HG02885 (cell line): ENCODE measurements at regions not wholly inside any gene's neighbourhood (a gene's known extent, or its start where the extent isn't known, plus 50 kb on each side); places are given as distances from the start of the nearest gene placed in this dataset.

Experiments
- ATAC-seq: cut with Tn5 transposase; IDR thresholded peaks from one replicate; pipeline ENCODE4 v1.9.1; 2021; ENCODE audit warnings: mild to moderate bottlenecking; ENCODE audit not compliant: unreplicated experiment, poor library complexity

DNA sequence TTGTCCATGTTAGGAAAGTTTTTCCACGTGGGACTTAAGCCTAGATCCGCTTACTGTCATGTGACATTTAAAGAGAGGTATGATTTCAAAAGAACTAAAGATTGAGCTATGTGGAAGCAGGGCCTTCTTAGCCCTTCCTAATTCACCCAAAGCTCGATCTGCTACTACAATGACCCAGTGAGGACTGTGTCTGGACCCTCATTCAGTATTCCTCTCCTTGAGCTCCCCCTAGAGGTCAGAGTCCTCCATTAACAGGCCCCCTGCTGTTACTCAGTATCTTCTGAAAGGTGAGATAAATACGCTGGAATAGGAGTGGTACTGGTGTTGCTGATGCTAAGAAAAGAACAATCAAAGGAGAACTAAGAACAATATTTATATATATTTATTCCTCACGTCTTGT is 414.0 kb downstream of the GJA1 start:
- peak; percentile 92 for ATAC-seq

DNA sequence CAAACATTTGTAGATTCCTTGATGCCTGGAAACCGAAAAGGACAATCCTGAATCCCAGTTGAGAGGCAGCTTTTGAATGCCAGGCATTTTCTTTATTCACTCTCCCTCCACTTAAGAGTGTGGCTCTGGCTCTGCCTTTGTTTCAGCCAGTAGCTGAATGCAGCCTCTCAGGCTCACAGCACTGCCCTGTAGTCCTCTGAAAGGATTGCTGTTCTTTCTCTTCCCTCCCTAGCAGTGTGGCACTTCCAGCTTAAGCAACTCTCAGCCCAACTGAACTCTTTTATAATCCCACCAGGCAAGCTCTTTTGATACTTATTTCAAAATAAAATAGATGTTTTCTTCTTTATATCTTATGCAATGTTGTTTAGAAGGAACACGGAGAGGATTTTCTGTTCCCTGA is 415.6 kb downstream of the GJA1 start:
- no peak for ATAC-seq

DNA sequence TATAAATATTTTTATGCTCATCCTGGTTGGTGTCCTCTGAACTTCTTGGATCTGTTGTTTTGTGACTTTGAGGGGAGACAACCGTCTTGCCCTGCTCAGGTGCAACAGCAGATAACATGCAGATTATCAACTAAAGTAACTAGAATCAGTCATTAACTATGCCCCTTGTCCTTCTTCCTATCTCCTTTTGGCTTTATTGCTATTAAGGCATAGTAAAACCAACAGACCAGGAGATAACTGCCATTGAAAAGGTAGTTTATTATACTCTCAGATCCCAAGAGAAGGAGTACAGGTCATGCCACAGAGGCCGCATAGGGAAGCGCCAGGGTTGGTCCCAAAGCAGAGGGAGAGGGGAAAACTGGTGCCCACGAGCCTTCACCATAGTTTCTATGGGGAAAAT is 418.2 kb downstream of the GJA1 start:
- no peak for ATAC-seq

DNA sequence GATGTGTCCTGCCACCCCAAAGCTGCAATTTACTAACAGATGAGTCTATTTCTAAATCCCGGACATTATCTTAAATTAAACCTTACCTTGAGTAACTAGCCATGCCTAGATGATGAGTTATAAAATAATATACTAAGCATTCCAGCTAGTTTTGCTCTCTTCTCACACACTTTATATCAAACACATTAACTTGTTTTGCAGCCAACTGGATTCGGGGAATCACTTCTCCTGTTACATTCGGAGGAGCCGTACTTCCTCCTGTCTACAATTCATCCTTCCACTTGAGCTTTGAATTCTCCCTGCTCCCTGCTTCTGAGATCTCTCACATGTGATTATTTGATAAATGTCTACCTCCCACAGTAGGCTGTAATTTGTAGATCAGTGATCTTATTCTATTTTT is 420.1 kb downstream of the GJA1 start:
- no peak for ATAC-seq

DNA sequence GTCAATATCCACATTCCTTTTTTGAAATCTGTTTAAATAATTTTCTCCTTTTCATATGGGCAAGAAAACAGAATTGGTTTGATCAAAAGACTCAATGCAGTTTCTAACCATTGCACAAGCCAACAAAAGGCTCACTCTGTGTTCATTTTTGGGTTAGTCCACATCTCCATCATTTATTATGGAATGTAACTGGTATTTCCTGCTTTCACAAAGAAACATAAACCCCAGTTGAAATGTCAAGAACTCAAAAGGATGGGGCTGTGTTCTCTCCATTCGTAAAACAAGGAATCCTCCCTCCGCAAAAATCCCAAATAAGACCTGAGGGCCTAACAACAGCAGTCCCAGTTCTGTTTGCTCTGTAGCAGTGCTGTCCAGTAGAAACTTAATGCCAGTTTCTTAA is 420.9 kb downstream of the GJA1 start:
- ATAC-seq = no peak

DNA sequence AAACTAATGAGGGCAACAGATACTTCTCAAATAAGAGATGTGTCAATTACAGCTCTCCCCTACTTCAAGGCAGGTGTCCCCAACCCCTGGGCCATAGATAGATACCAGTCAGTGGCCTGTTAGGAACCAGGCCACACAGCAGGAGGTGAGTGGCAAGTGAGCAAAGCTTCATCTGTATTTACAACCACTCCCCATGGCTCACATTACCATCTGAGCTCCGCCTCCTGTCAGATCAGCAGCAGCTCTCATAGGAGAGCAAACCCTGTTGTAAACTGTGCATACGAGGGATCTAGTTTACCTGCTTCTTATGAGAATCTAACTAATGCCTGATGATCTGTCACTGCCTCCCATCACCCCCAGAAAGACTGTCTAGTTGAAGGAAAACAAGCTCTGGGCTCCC is 422.1 kb downstream of the GJA1 start:
- ATAC-seq = no peak

DNA sequence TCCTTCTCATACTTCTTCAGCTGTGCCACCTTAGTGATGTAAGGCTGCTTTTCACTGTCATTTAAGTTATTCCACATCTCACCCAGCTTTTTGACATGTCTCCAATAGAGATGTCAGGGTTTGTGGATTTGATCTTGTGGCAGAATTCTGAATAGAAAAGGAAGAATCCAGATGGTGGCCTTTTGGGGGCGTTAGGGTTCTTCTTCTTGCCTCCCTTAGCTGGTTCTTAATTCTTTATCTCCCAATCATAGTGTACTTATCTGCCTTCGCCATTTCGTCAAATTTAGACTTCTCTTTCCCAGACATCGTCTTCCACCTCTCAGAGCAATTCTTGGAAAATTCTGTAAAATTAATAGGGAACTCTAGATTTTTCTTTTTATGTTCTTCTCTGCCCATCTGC is 422.9 kb downstream of the GJA1 start:
- ATAC-seq = no peak

DNA sequence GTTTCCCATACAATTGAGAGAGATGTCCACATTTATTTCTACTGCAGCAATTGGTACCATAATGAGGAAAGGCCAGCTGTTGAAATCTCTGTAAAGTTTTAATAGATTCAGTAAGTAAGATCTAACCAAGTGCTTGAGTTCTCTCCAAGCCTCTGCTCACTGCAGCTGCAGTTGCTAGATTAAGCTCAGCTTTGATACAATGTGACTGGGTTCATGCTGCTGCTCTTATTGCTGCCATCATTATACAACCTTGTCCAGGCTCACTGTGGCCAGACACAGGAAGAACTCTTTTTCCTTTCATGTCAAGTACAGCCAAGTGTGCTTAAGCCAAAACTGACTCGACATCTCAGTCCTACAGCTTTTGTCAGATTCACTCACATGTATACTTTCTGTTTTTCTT is 423.5 kb downstream of the GJA1 start:
- ATAC-seq = no peak

DNA sequence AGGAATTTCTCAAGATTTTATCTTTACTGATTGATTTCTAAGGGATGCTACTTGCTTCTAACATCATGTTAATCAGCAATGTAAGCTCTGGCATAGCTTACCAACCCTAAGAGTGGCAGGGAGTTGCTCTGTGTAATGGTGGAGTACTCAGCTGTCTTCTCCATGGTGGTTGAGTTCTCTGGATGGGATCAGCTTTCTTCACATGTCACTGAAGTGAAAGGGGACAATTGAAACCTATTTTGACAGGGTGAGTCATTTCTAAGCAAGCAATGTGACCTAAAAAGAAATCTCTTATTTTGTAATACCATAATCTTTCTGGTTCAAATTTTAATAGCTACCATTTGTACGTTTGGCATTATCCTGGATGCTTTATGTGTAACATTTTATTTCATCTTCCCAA is 430.4 kb downstream of the GJA1 start:
- ATAC-seq = no peak

DNA sequence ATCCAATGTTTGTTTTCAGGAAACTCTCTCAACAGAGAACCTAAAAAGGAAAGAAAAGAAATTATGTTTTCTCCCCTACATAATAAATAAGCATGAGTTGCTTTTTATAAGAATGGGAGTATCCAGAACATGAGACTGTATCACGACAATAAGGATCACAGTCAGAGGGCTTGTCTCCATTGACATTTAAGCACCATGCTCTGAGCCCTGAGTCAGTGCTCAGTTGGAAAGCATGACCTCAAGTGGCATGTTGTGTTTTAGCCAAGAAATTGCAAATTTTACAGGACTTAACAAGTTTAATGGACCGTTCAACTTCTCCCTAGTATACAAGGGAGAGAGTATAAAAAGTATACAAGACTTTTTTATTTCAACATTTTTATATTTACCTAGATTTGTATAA is 431.6 kb downstream of the GJA1 start:
- no peak for ATAC-seq

DNA sequence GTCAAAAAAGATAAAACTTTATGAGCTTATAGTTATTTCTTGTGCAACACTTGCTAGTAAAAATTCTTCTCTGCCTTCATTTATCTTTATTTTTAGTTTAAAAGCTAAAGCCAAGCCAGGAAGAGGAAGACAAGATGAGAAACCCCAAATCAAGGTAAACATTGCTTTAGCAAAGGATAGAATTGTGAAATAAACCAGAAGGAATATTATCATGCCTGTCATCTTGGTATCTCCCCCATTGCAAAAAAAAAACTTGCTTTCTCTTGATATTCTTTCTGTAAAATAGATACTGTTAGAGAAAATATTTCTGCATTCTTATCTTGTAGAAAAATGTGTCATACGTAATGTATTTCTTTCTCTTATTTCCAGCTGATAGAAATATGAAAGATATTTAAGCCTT is 432.8 kb downstream of the GJA1 start:
- no peak for ATAC-seq

DNA sequence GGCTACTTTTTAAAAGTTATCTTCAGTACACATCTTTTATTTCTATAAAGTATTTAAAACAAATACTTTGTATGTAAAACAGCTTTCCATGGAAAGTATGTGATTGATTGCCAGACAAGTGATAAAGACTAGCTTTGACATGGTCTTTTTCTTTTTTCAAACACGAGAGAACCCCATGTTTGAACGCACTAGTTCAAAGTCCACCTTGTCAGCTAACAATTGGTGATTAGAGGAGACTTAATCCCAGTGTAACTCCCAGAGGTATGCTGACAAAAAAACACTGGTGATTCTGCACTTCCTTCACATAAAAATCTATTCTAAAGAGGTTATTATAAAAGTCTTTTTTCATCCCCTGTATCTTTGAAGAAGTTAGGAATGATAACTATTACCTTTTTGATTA is 438.1 kb downstream of the GJA1 start:
- ATAC-seq = no peak

DNA sequence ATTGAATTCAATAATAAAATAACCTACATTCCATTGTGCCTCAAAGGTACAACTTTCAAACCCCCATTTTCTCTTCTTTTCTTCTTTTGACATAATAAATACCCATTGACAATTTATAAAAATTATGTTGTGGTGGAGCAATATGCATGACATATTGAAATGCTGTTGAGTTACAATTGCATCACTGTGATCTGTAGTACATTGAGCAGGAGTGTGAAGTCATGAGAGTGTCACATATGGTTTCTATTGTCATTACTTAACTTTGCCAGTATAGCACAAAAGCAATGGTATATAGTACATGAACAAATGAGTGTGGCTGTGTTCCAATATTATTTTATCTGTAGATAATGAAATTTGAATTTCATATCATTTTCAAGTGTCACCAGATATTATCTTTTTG is 441.3 kb downstream of the GJA1 start:
- ATAC-seq = no peak

DNA sequence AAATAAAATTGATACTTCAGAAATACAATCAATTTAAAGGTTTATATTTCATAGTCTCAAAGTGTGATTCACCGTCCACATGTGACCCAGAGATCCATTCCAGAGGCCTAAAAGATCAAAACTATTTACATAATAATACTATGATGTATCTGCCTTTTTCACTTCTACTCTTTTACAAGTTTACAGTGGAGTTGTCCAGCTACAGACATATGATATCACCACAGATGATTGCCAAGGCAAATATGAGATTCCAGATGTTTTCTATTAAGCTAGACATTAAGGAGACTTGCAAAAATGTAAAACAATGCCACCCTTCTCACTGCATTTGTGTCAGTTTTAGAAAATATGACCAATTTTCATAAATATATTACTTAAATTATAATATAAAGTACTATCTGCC is 443.7 kb downstream of the GJA1 start:
- no peak for ATAC-seq

DNA sequence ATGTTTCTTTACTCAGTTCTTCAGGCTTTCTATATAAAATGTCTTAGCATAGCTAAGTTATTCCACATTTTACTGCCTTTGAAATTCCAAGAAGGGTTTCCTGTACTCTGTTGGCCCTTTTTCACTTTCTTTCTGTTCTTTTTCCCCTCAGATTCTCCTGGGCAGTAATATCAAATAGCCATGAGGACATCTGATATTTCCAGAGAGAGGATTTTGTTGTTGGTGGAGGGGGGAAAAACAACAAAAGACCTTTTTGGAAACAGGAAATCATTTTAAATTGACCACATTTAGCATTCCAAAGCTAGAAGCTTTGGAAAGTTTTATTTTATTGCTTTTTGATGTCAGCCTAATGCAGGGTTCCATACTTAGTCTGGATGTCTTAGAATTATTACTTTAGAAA is 445.4 kb downstream of the GJA1 start:
- ATAC-seq = no peak

DNA sequence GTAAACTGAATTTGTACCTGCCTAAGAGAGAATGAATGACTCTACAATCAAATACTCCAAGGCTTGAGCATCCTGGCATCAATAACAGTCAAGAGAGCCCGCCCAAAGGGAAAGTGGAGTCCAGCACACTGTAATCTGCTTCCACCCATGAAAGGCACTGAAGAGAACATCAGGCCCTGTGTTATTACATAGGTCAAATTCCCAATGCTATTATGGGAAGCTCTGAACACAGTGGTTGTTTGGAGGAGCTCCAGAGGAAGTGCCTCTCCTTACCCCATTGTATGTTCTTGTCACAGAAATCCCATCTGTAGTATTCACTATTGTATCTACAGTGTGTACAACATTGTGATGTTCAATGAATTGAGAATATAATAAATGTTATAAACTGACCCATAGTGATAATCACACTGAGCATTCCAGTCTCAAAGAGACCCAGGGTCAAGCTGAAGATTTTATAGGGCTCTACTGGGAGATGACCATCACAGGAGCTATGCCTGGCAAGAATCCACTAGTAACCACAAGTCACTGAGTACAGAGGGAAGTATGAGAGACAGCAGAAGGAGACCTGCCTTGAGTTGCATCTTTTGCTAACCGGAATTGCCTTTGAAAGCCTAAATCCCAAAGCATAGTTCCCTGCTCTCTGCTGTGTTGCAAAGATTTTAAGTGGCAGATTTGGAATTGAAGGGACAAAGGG is 446.7 kb downstream of the GJA1 start:
- no peak for ATAC-seq

DNA sequence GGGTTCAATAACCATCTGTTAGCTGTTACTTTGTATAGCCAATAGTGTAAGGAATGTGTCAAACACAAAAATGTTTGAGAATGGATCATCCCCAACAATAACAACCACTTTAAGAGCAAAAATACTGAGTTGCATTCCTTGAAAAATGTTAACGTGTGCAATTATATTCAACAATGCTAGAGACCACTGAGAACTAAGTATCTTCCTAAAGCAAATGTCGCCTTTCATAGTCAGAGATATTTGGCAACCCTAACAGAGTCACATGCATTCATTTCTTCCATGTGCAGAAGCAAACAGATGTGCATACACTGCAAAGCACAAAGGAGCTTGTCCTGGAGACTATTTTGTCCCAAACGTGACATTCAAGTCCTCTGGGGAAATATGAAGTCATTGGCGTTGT is 448.6 kb downstream of the GJA1 start:
- ATAC-seq = no peak

DNA sequence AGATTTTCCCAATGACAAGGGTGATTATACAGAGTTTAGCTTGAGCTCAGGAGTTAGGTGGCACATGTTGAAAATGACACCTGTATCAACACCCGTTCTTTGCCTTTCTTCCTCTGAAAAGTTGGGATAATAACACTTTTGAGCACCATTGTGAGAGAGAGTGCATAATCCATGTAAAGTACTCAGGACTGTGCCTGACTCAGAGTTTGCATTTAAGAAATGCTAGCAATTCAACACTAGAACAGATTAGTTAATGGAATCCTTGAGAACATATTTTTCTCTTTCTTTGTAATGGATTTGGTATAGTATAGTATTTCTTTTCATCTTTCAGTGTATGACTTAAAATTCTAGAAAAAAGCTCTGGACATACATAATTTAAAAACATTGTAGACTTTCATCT is 449.2 kb downstream of the GJA1 start:
- ATAC-seq = no peak

DNA sequence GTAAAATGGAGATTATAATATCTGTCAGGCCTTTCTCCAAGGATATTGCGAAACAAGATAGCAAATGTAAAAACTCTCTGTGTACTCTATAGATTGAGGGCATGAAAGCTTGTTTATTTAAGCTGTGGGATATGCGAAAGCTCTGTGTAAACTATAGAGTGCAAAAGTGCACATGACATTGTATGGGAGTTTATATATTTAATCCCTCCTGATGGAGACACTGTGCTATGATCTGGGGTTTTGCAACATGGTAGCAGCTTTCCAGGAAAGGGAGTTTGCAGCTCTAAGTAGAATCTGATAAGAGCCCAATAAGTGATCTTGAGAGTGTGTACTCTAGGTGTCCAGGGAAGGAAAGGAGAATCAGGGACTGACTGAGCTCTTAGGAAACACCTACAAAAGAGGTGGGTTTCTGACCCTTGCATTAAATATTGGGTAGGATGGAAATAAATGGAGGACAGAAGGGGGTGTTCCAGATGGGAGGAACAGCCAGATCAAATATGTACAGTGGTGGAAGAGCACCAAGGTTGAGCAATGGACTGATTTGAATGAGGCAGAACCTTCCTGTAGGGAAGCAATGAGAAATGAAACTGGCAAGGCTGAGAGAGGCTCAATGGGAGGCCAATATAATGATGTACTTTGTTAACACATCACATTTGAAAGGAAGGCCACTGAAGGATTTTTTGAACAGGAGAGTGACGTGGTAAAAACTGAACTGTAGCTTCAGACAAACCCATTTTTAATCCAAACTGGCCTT is 450.1 kb downstream of the GJA1 start:
- ATAC-seq = no peak

DNA sequence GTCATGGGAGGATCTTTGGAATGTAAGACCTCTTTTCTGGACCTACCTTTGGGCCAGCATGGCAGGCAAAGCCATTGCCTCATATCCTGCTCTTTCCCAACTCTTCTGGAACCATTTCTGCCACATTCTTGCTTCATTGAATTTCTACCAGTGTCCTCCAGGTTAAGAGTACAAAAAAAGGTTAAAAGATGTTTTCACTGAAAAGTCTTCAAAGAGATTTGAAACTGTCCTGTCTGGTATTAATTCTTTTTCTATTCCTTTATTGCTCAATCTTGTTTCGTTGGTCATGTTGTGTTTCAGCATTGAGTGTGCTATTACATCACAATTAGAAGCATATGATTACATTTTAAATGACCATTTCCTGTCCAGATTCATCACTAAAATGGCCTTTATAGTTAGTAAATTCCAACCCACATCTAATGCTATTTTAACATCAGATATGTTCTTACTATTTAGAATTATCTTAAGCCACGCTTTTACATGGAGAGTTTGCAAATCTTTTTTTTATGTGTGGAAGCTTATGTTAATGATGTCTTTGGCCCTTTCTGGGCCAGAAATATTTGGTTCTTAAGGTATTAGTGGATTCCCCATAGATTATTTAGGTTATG is 450.9 kb downstream of the GJA1 start:
- no peak for ATAC-seq

DNA sequence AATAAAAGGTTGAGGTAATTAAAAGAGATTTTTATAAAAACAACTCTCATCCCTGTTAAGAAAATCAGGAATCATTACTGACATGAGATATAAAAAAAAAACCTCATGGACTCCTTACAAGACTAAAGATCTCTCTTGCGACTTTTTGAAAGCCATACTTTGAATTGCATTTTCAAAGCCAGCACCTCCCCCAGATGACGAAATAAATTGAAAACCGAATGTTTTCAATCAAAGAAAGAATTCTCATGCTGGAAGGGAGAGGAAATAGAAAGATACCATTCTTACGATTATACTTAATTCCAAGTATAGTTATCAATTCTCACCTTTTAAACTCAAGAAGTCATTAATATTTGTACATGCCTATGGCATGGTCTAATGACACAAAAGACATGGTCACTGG is 452.3 kb downstream of the GJA1 start:
- no peak for ATAC-seq
